SU-DHL-6 (cell line): ENCODE measurements at regions not wholly inside any gene's neighbourhood (a gene's known extent, or its start where the extent isn't known, plus 50 kb on each side); places are given as distances from the start of the nearest gene placed in this dataset.

ENCODE experiments used
- H2AFZ ChIP-seq: fragments of 200-600 bp; sonication (generic); 2 replicates; pipeline ENCODE4 v1.6.1; 2014; ENCODE audit warnings: low read depth, mild to moderate bottlenecking, moderate library complexity, mixed read lengths, antibody characterized with exemption, low read length; ENCODE audit not compliant: severe bottlenecking
- H3F3A ChIP-seq: fragments of 200-600 bp; shearing (Covaris generic); 2 replicates; pipeline ENCODE4 v1.6.0; 2016; ENCODE audit warnings: antibody characterized with exemption, mild to moderate bottlenecking; ENCODE audit not compliant: insufficient read depth
- H3K27ac ChIP-seq: fragments of 200-600 bp; sonication (generic); 2 replicates; pipeline ENCODE4 v1.5.1; 2016; ENCODE audit warnings: low read depth, mild to moderate bottlenecking, low read length, moderate library complexity, mixed read lengths
- H3K27me3 ChIP-seq: fragments of 200-600 bp; sonication (generic), shearing (Covaris generic); 2 replicates; pipeline ENCODE4 v1.6.0; 2014; ENCODE audit warnings: mild to moderate bottlenecking, low read length
- H3K36me3 ChIP-seq: fragments of 200-600 bp; sonication (generic); 2 replicates; pipeline ENCODE4 v1.6.1; 2014; ENCODE audit warnings: mild to moderate bottlenecking, low read length, mixed read lengths
- H3K4me2 ChIP-seq: fragments of 300-600, 200-600 bp; shearing (Covaris generic), sonication (generic); 2 replicates; pipeline ENCODE4 v1.6.0; 2014; ENCODE audit warnings: low read length, low read depth, mild to moderate bottlenecking; ENCODE audit not compliant: poor library complexity, severe bottlenecking
- H3K4me3 ChIP-seq: fragments of 200-600 bp; sonication (generic); 2 replicates; pipeline ENCODE4 v1.5.1; 2014; ENCODE audit warnings: antibody characterized with exemption, low read length, mild to moderate bottlenecking, mixed read lengths; ENCODE audit not compliant: insufficient read depth, poor library complexity, severe bottlenecking
- H3K79me2 ChIP-seq: fragments of 200-600 bp; sonication (generic); 2 replicates; pipeline ENCODE4 v1.6.1; 2014; ENCODE audit warnings: mild to moderate bottlenecking, low read length, moderate library complexity; ENCODE audit not compliant: insufficient read depth
- H3K9ac ChIP-seq: fragments of 200-600 bp; sonication (generic); 2 replicates; pipeline ENCODE4 v1.7.0; 2014; ENCODE audit warnings: mild to moderate bottlenecking, low read length
- H3K9me2 ChIP-seq: fragments of 200-600 bp; sonication (generic); replicated peaks from 2 replicates; pipeline ENCODE4 v1.6.1; 2014; ENCODE audit warnings: low read length; ENCODE audit not compliant: insufficient read depth
- H3K9me3 ChIP-seq: fragments of 200-600 bp; sonication (generic); 2 replicates; pipeline ENCODE4 v1.6.1; 2014; ENCODE audit warnings: low read length, mixed read lengths; ENCODE audit not compliant: insufficient read depth
- H4K20me1 ChIP-seq: fragments of 200-600 bp; sonication (generic); 2 replicates; pipeline ENCODE4 v1.6.1; 2014; ENCODE audit warnings: low read depth, mild to moderate bottlenecking, antibody characterized with exemption, low read length, moderate library complexity, mixed read lengths
- CTCF ChIP-seq: fragments of 200-600 bp; sonication (generic); IDR thresholded peaks from one replicate; pipeline ENCODE4 v1.5.1; 2017; ENCODE audit warnings: antibody characterized with exemption, mild to moderate bottlenecking, low read length, moderate library complexity; ENCODE audit not compliant: insufficient read depth, poor library complexity, severe bottlenecking
- EZH2phosphoT487 ChIP-seq: fragments of 200-600 bp; sonication (generic), shearing (Covaris generic); conservative IDR thresholded peaks from 2 replicates; pipeline ENCODE4 v1.6.1; 2018; ENCODE audit warnings: mild to moderate bottlenecking, antibody characterized with exemption, low read length, moderate library complexity, mixed read lengths

GRCh38 chr16:65522412-65522811, 400.5 kb upstream of the CDH11 start:
- no peaks in the 10 kb centered on the region for H3K27me3 ChIP-seq
- H3K9me3 ChIP-seq = no peaks in the 10 kb centered on the region
- no peaks in the 10 kb centered on the region for H4K20me1 ChIP-seq
- no peak overlapping the region for H2AFZ ChIP-seq
- TF ChIP-seq EZH2phosphoT487 = no peak
- TF ChIP-seq CTCF = no peak
- H3K9ac ChIP-seq = no peak overlapping the region
- H3K36me3 ChIP-seq = no peaks in the 10 kb centered on the region
- H3K9me2 ChIP-seq = no peaks in the 10 kb centered on the region
- no peak overlapping the region for H3K27ac ChIP-seq
- H3F3A ChIP-seq = no peaks in the 10 kb centered on the region
- H3K4me3 ChIP-seq = no peak overlapping the region
- H3K4me2 ChIP-seq = no peak overlapping the region
- no peaks in the 10 kb centered on the region for H3K79me2 ChIP-seq

- no peak overlapping the region for H3K9ac ChIP-seq
- H3F3A ChIP-seq = no peaks in the 10 kb centered on the region
- H3K27me3 ChIP-seq = no peaks in the 10 kb centered on the region
- H3K79me2 ChIP-seq = no peaks in the 10 kb centered on the region
- H2AFZ ChIP-seq = no peak overlapping the region
- no peaks in the 10 kb centered on the region for H3K9me2 ChIP-seq
- no peak overlapping the region for H3K27ac ChIP-seq
- no peaks in the 10 kb centered on the region for H3K9me3 ChIP-seq
- no peak overlapping the region for H3K4me3 ChIP-seq
- H4K20me1 ChIP-seq = no peaks in the 10 kb centered on the region
- H3K4me2 ChIP-seq = no peak overlapping the region
- H3K36me3 ChIP-seq = no peaks in the 10 kb centered on the region
- no peak for TF ChIP-seq CTCF
- no peak for TF ChIP-seq EZH2phosphoT487
Observed at GRCh38 chr16:65521633-65522328, 399.9 kb upstream of the CDH11 start.

- Histone ChIP-seq H3K4me3 (no peak overlapping the region), H3K36me3 (no peaks in the 10 kb centered on the region), H3F3A (no peaks in the 10 kb centered on the region), H3K9me2 (no peaks in the 10 kb centered on the region), H3K79me2 (no peaks in the 10 kb centered on the region), H3K27ac (no peak overlapping the region), H4K20me1 (no peaks in the 10 kb centered on the region), H3K27me3 (no peaks in the 10 kb centered on the region), H3K4me2 (no peak overlapping the region), H3K9me3 (no peaks in the 10 kb centered on the region), H3K9ac (no peak overlapping the region), H2AFZ (no peak overlapping the region)
- no peak for TF ChIP-seq EZH2phosphoT487
- TF ChIP-seq CTCF = no peak
Observed at GRCh38 chr16:65519402-65519801, 397.5 kb upstream of the CDH11 start.
